H9 (cell line): ENCODE measurements at regions not wholly inside any gene's neighbourhood (a gene's known extent, or its start where the extent isn't known, plus 50 kb on each side); places are given as distances from the start of the nearest gene placed in this dataset.
"Not testable (repeated sequence)": the region's sequence is repeated elsewhere in the genome, so short reads cannot be mapped to it uniquely, and the experiment has no call there.

Experiments
- DNase-seq: peaks from one replicate; pipeline ENCODE4 v3.0.0-alpha.2; 2017
- H2AFZ ChIP-seq: one replicate; pipeline ENCODE4 v1.6.1; 2013; ENCODE audit warnings: mild to moderate bottlenecking, low read length, control low read depth, moderate library complexity
- H2AK5ac ChIP-seq: 2 replicates; pipeline ENCODE4 v1.6.1; 2013; ENCODE audit warnings: low read length, control low read depth, mixed read lengths; ENCODE audit not compliant: insufficient read length
- H2BK120ac ChIP-seq: one replicate; pipeline ENCODE4 v1.6.1; 2013; ENCODE audit warnings: low read depth, mild to moderate bottlenecking, low read length, control low read depth, inconsistent platforms; ENCODE audit not compliant: poor library complexity, severe bottlenecking
- H2BK12ac ChIP-seq: 2 replicates; pipeline ENCODE4 v1.6.1; 2013; ENCODE audit warnings: low read length, control low read depth, mixed read lengths, low read depth; ENCODE audit not compliant: insufficient read length
- H2BK15ac ChIP-seq: 2 replicates; pipeline ENCODE4 v1.6.1; 2013; ENCODE audit warnings: low read depth, low read length, control low read depth
- H2BK20ac ChIP-seq: one replicate; pipeline ENCODE4 v1.6.1; 2013; ENCODE audit warnings: low read depth, mild to moderate bottlenecking, low read length, control low read depth, inconsistent platforms; ENCODE audit not compliant: poor library complexity, severe bottlenecking
- H2BK5ac ChIP-seq: 2 replicates; pipeline ENCODE4 v1.6.1; 2013; ENCODE audit warnings: low read length, control low read depth, mixed read lengths; ENCODE audit not compliant: insufficient read length
- H3K14ac ChIP-seq: 2 replicates; pipeline ENCODE4 v1.6.1; 2013; ENCODE audit warnings: low read length, control low read depth; ENCODE audit not compliant: insufficient read depth
- H3K18ac ChIP-seq: 2 replicates; pipeline ENCODE4 v1.6.1; 2013; ENCODE audit warnings: low read depth, mild to moderate bottlenecking, mixed read lengths, low read length, control low read depth; ENCODE audit not compliant: insufficient read length
- H3K23ac ChIP-seq: 2 replicates; pipeline ENCODE4 v1.6.1; 2013; ENCODE audit warnings: low read length, control low read depth, mixed read lengths, low read depth; ENCODE audit not compliant: insufficient read length
- H3K23me2 ChIP-seq: 2 replicates; pipeline ENCODE4 v1.6.1; 2013; ENCODE audit warnings: low read depth, mild to moderate bottlenecking, mixed read lengths, low read length, control low read depth; ENCODE audit not compliant: insufficient read length, poor library complexity, severe bottlenecking
- H3K27ac ChIP-seq: 2 replicates; pipeline ENCODE4 v1.5.1; 2013; ENCODE audit warnings: low read length, control low read depth, mixed read lengths, low read depth; ENCODE audit not compliant: insufficient read length
- H3K27me3 ChIP-seq: 2 replicates; pipeline ENCODE4 v1.6.1; 2013; ENCODE audit warnings: low read length, control low read depth, inconsistent platforms; ENCODE audit not compliant: insufficient read depth
- H3K4ac ChIP-seq: 2 replicates; pipeline ENCODE4 v1.6.1; 2013; ENCODE audit warnings: low read depth, mild to moderate bottlenecking, control low read depth, inconsistent platforms, low read length, moderate library complexity
- H3K4me1 ChIP-seq: 2 replicates; pipeline ENCODE4 v1.6.1; 2013; ENCODE audit warnings: low read length, control low read depth, inconsistent platforms; ENCODE audit not compliant: insufficient read depth
- H3K4me2 ChIP-seq: 2 replicates; pipeline ENCODE4 v1.6.1; 2013; ENCODE audit warnings: low read length, control low read depth, mixed read lengths; ENCODE audit not compliant: insufficient read length, insufficient read depth
- H3K56ac ChIP-seq: 2 replicates; pipeline ENCODE4 v1.6.1; 2013; ENCODE audit warnings: low read depth, mild to moderate bottlenecking, mixed read lengths, low read length, control low read depth; ENCODE audit not compliant: insufficient read length
- H3K79me1 ChIP-seq: 2 replicates; pipeline ENCODE4 v1.6.1; 2013; ENCODE audit warnings: low read depth, mild to moderate bottlenecking, moderate library complexity, low read length, control low read depth, inconsistent platforms; ENCODE audit not compliant: insufficient read depth, poor library complexity, severe bottlenecking
- H3K79me2 ChIP-seq: 2 replicates; pipeline ENCODE4 v1.6.1; 2013; ENCODE audit warnings: low read length, control low read depth, inconsistent platforms; ENCODE audit not compliant: insufficient read depth
- H3K9ac ChIP-seq: 2 replicates; pipeline ENCODE4 v1.6.1; 2013; ENCODE audit warnings: low read length, control low read depth, mixed read lengths; ENCODE audit not compliant: insufficient read length; ENCODE audit errors: extremely low read depth
- H3K9me3 ChIP-seq: one replicate; pipeline ENCODE4 v1.6.1; 2013; ENCODE audit warnings: low read depth, low read length, inconsistent platforms; ENCODE audit not compliant: control insufficient read depth
- H3T11ph ChIP-seq: one replicate; pipeline ENCODE4 v1.6.1; 2013; ENCODE audit warnings: mild to moderate bottlenecking, low read length, control low read depth, inconsistent platforms
- H4K20me1 ChIP-seq: one replicate; pipeline ENCODE4 v1.6.1; 2013; ENCODE audit not compliant: control insufficient read depth, insufficient read length, insufficient read depth
- H4K5ac ChIP-seq: 2 replicates; pipeline ENCODE4 v1.6.1; 2013; ENCODE audit warnings: low read depth, mild to moderate bottlenecking, mixed read lengths, low read length, control low read depth; ENCODE audit not compliant: insufficient read length
- H4K8ac ChIP-seq: replicated peaks from 2 replicates; pipeline ENCODE4 v1.6.1; 2013; ENCODE audit warnings: low read length, control low read depth, mixed read lengths, low read depth; ENCODE audit not compliant: insufficient read length
- H4K91ac ChIP-seq: 2 replicates; pipeline ENCODE4 v1.6.1; 2013; ENCODE audit warnings: low read depth, mild to moderate bottlenecking, moderate library complexity, mixed read lengths, low read length, control low read depth; ENCODE audit not compliant: insufficient read length
- H3K27ac Mint-ChIP-seq, 3 experiments: 2 replicates in 2 of 3; 3 replicates in 1 of 3; pipeline ENCODE4 v1.8.0; 2020 to 2021; ENCODE audit warnings: mixed read lengths in 3 of 3, mild to moderate bottlenecking in 1 of 3, moderate library complexity in 1 of 3
- H3K27me3 Mint-ChIP-seq: 2 replicates; pipeline ENCODE4 v1.8.0; 2021; ENCODE audit warnings: low read depth, mild to moderate bottlenecking, moderate library complexity, mixed read lengths
- H3K36me3 Mint-ChIP-seq, 3 experiments: 2 replicates in 2 of 3; 3 replicates in 1 of 3; pipeline ENCODE4 v1.8.0; 2020 to 2021; ENCODE audit warnings: low read depth in 3 of 3, mixed read lengths in 3 of 3; ENCODE audit not compliant: insufficient read depth in 1 of 3
- H3K4me1 Mint-ChIP-seq, 2 experiments: 2 replicates each; pipeline ENCODE4 v1.8.0; 2020; ENCODE audit warnings: mixed read lengths in 2 of 2
- H3K4me3 Mint-ChIP-seq, 2 experiments: 2 replicates in 1 of 2; 3 replicates in 1 of 2; pipeline ENCODE4 v1.8.0; 2020 to 2021; ENCODE audit warnings: mild to moderate bottlenecking in 2 of 2, mixed read lengths in 2 of 2, moderate library complexity in 1 of 2
- H3K9me3 Mint-ChIP-seq, 2 experiments: 2 replicates in 1 of 2; 3 replicates in 1 of 2; pipeline ENCODE4 v1.8.0; 2020; ENCODE audit warnings: mild to moderate bottlenecking in 2 of 2, mixed read lengths in 2 of 2, moderate library complexity in 1 of 2
- CTCF ChIP-seq: fragments of 200-600 bp; sonication (generic); conservative IDR thresholded peaks from 3 replicates; pipeline ENCODE4 v1.8.0; 2021; ENCODE audit warnings: antibody characterized with exemption, mild to moderate bottlenecking
- WGBS: extraction: QIAGEN DNeasy Blood & Tissue Kit; methylation state at CpG from one replicate; pipeline ENCODE4 v1.1.7; 2013; ENCODE audit warnings: missing lambda C conversion rate, low lambda C conversion rate, mixed read lengths; ENCODE audit not compliant: insufficient read length; ENCODE audit errors: extremely low coverage; 5-methylcytosine and 5-hydroxymethylcytosine counted together

GRCh38 chr3:75896265-75896664 is 110.9 kb upstream of the ZNF717 start:
- Histone ChIP-seq H4K5ac (no peak overlapping the region), H3K4ac (no peak overlapping the region), H3K4me2 (no peak overlapping the region), H3K23me2 (no peaks in the 10 kb centered on the region), H2BK5ac (no peak overlapping the region), H4K91ac (no peak overlapping the region), H2AFZ (no peak overlapping the region), H3K79me2 (no peaks in the 10 kb centered on the region), H2AK5ac (no peak overlapping the region), H4K8ac (no peak overlapping the region), H2BK120ac (no peak overlapping the region), H3K79me1 (no peaks in the 10 kb centered on the region), H3K27ac (no peak overlapping the region), H4K20me1 (no peaks in the 10 kb centered on the region), H3K23ac (no peak overlapping the region), H3K18ac (no peak overlapping the region), H3T11ph (no peak overlapping the region), H2BK20ac (no peak overlapping the region), H3K27me3 (no peaks in the 10 kb centered on the region), H3K56ac (no peak overlapping the region), H3K9me3 (no peaks in the 10 kb centered on the region), H3K14ac (no peak overlapping the region), H3K4me1 (no peaks in the 10 kb centered on the region), H2BK12ac (no peak overlapping the region), H3K9ac (no peak overlapping the region), H2BK15ac (no peak overlapping the region)
- peaks cover 0 to 2% of the 10 kb centered on the region in 2 experiments; a peak in 1 of 4 replicates for H3K4me1 Mint-ChIP-seq
- no peaks in the 10 kb centered on the region for H3K27me3 Mint-ChIP-seq
- H3K36me3 Mint-ChIP-seq: no peaks in the 10 kb centered on the region
- no peaks in the 10 kb centered on the region for H3K9me3 Mint-ChIP-seq
- no peak for DNase-seq
- TF ChIP-seq CTCF: no peak
- WGBS: no CpG with 5 or more reads among the region's 4 CpGs
- no peak overlapping the region for H3K4me3 Mint-ChIP-seq
- no peak overlapping the region; a peak in 1 of 7 replicates for H3K27ac Mint-ChIP-seq

- not testable (repeated sequence) for H2BK20ac ChIP-seq, H3K4ac ChIP-seq, H2AFZ ChIP-seq, DNase-seq, H3K14ac ChIP-seq, H3K27ac Mint-ChIP-seq, H4K8ac ChIP-seq, H3K9me3 ChIP-seq, H3K18ac ChIP-seq, H3K4me1 Mint-ChIP-seq, H4K20me1 ChIP-seq, H3K4me1 ChIP-seq, H4K91ac ChIP-seq, H4K5ac ChIP-seq, H2BK15ac ChIP-seq, H3K23ac ChIP-seq, H3K4me3 Mint-ChIP-seq, H3K36me3 Mint-ChIP-seq, H3K27me3 ChIP-seq, H3T11ph ChIP-seq, H3K56ac ChIP-seq, H2BK12ac ChIP-seq, H3K27ac ChIP-seq, H3K9ac ChIP-seq, H2AK5ac ChIP-seq, H3K79me1 ChIP-seq, H2BK5ac ChIP-seq, H3K79me2 ChIP-seq, H3K4me2 ChIP-seq, H3K9me3 Mint-ChIP-seq, H2BK120ac ChIP-seq, H3K23me2 ChIP-seq
- WGBS: no CpG with 5 or more reads among the region's 4 CpGs
- peaks cover 10% of the 10 kb centered on the region for H3K27me3 Mint-ChIP-seq
Measured at GRCh38 chr3:75901446-75901845, 116.1 kb upstream of the ZNF717 start.
